ENCODE measurements at regions not wholly inside any gene's neighbourhood (a gene's known extent, or its start where the extent isn't known, plus 50 kb on each side); places are given as distances from the start of the nearest gene placed in this dataset.

- Histone ChIP-seq H2AFZ (no peak overlapping the region), H3K27me3 (ENCODE audit: insufficient read depth) (no peaks in the 10 kb centered on the region), H3K4me3 (no peak overlapping the region), H3K79me2 (replicated peaks; ENCODE audit: insufficient read depth) (no peaks in the 10 kb centered on the region), H3K4me1 (ENCODE audit: insufficient read depth) (no peaks in the 10 kb centered on the region), H3K4me2 (no peak overlapping the region), H3K9me2 (ENCODE audit: insufficient read depth) (no peaks in the 10 kb centered on the region), H4K20me1 (replicated peaks; ENCODE audit: insufficient read depth) (no peaks in the 10 kb centered on the region), H3F3A (replicated peaks; ENCODE audit: low read depth) (no peaks in the 10 kb centered on the region), H3K36me3 (ENCODE audit: insufficient read depth) (no peaks in the 10 kb centered on the region), H3K27ac (ENCODE audit: low read depth) (no peak overlapping the region)
- peaks cover 18% of the 10 kb centered on the region for H3K27me3 Mint-ChIP-seq (ENCODE audit: insufficient read depth, low read depth, poor library complexity)
- H3K27ac Mint-ChIP-seq, result no peak overlapping the region
- DNase-seq (ENCODE audit: low spot score) (no peak), ATAC-seq (no peak)
- H3K4me3 Mint-ChIP-seq, result no peak overlapping the region
- H3K9me3 Mint-ChIP-seq, result no peaks in the 10 kb centered on the region
- TF ChIP-seq, protein P1, sequence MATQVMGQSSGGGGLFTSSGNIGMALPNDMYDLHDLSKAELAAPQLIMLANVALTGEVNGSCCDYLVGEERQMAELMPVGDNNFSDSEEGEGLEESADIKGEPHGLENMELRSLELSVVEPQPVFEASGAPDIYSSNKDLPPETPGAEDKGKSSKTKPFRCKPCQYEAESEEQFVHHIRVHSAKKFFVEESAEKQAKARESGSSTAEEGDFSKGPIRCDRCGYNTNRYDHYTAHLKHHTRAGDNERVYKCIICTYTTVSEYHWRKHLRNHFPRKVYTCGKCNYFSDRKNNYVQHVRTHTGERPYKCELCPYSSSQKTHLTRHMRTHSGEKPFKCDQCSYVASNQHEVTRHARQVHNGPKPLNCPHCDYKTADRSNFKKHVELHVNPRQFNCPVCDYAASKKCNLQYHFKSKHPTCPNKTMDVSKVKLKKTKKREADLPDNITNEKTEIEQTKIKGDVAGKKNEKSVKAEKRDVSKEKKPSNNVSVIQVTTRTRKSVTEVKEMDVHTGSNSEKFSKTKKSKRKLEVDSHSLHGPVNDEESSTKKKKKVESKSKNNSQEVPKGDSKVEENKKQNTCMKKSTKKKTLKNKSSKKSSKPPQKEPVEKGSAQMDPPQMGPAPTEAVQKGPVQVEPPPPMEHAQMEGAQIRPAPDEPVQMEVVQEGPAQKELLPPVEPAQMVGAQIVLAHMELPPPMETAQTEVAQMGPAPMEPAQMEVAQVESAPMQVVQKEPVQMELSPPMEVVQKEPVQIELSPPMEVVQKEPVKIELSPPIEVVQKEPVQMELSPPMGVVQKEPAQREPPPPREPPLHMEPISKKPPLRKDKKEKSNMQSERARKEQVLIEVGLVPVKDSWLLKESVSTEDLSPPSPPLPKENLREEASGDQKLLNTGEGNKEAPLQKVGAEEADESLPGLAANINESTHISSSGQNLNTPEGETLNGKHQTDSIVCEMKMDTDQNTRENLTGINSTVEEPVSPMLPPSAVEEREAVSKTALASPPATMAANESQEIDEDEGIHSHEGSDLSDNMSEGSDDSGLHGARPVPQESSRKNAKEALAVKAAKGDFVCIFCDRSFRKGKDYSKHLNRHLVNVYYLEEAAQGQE (IDR thresholded peaks at IDR 0.05; ENCODE audit: unreplicated experiment), result no peak
- TF ChIP-seq, protein P2, sequence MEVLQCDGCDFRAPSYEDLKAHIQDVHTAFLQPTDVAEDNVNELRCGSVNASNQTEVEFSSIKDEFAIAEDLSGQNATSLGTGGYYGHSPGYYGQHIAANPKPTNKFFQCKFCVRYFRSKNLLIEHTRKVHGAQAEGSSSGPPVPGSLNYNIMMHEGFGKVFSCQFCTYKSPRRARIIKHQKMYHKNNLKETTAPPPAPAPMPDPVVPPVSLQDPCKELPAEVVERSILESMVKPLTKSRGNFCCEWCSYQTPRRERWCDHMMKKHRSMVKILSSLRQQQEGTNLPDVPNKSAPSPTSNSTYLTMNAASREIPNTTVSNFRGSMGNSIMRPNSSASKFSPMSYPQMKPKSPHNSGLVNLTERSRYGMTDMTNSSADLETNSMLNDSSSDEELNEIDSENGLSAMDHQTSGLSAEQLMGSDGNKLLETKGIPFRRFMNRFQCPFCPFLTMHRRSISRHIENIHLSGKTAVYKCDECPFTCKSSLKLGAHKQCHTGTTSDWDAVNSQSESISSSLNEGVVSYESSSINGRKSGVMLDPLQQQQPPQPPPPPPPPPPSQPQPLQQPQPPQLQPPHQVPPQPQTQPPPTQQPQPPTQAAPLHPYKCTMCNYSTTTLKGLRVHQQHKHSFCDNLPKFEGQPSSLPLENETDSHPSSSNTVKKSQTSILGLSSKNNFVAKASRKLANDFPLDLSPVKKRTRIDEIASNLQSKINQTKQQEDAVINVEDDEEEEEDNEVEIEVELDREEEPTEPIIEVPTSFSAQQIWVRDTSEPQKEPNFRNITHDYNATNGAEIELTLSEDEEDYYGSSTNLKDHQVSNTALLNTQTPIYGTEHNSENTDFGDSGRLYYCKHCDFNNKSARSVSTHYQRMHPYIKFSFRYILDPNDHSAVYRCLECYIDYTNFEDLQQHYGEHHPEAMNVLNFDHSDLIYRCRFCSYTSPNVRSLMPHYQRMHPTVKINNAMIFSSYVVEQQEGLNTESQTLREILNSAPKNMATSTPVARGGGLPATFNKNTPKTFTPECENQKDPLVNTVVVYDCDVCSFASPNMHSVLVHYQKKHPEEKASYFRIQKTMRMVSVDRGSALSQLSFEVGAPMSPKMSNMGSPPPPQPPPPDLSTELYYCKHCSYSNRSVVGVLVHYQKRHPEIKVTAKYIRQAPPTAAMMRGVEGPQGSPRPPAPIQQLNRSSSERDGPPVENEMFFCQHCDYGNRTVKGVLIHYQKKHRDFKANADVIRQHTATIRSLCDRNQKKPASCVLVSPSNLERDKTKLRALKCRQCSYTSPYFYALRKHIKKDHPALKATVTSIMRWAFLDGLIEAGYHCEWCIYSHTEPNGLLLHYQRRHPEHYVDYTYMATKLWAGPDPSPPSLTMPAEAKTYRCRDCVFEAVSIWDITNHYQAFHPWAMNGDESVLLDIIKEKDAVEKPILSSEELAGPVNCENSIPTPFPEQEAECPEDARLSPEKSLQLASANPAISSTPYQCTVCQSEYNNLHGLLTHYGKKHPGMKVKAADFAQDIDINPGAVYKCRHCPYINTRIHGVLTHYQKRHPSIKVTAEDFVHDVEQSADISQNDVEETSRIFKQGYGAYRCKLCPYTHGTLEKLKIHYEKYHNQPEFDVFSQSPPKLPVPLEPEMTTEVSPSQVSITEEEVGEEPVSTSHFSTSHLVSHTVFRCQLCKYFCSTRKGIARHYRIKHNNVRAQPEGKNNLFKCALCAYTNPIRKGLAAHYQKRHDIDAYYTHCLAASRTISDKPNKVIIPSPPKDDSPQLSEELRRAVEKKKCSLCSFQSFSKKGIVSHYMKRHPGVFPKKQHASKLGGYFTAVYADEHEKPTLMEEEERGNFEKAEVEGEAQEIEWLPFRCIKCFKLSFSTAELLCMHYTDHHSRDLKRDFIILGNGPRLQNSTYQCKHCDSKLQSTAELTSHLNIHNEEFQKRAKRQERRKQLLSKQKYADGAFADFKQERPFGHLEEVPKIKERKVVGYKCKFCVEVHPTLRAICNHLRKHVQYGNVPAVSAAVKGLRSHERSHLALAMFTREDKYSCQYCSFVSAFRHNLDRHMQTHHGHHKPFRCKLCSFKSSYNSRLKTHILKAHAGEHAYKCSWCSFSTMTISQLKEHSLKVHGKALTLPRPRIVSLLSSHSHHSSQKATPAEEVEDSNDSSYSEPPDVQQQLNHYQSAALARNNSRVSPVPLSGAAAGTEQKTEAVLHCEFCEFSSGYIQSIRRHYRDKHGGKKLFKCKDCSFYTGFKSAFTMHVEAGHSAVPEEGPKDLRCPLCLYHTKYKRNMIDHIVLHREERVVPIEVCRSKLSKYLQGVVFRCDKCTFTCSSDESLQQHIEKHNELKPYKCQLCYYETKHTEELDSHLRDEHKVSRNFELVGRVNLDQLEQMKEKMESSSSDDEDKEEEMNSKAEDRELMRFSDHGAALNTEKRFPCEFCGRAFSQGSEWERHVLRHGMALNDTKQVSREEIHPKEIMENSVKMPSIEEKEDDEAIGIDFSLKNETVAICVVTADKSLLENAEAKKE (CRISPR knock-in tag; IDR thresholded peaks at IDR 0.05), result no peak
- TF ChIP-seq ZNF114 (CRISPR knock-in tag; IDR thresholded peaks at IDR 0.05), result no peak
- TF ChIP-seq POLR2AphosphoS5 (IDR thresholded peaks at IDR 0.05; ENCODE audit: low read depth), result no peak
- no peak for TF ChIP-seq EZH2 (IDR thresholded peaks at IDR 0.05; ENCODE audit: low read depth, unreplicated experiment)
- TF ChIP-seq CREB1 (CRISPR knock-in tag; IDR thresholded peaks at IDR 0.05; ENCODE audit: low read depth), result no peak
- no peak for TF ChIP-seq EZH2phosphoT487 (IDR thresholded peaks at IDR 0.05; ENCODE audit: unreplicated experiment)
- no peak for TF ChIP-seq ETS1 (IDR thresholded peaks at IDR 0.05)
- TF ChIP-seq, protein P3, sequence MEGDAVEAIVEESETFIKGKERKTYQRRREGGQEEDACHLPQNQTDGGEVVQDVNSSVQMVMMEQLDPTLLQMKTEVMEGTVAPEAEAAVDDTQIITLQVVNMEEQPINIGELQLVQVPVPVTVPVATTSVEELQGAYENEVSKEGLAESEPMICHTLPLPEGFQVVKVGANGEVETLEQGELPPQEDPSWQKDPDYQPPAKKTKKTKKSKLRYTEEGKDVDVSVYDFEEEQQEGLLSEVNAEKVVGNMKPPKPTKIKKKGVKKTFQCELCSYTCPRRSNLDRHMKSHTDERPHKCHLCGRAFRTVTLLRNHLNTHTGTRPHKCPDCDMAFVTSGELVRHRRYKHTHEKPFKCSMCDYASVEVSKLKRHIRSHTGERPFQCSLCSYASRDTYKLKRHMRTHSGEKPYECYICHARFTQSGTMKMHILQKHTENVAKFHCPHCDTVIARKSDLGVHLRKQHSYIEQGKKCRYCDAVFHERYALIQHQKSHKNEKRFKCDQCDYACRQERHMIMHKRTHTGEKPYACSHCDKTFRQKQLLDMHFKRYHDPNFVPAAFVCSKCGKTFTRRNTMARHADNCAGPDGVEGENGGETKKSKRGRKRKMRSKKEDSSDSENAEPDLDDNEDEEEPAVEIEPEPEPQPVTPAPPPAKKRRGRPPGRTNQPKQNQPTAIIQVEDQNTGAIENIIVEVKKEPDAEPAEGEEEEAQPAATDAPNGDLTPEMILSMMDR (conservative IDR thresholded peaks at IDR 0.05; ENCODE audit: low read depth in 2 of 2), result no peak
- no peak for TF ChIP-seq STAT1 (IDR thresholded peaks at IDR 0.05; ENCODE audit: unreplicated experiment)
- TF ChIP-seq ZNF331 (CRISPR knock-in tag; IDR thresholded peaks at IDR 0.05; ENCODE audit: low read depth), result no peak
- no peak for TF ChIP-seq NANOG (IDR thresholded peaks at IDR 0.05; ENCODE audit: borderline replicate concordance)
- TF ChIP-seq JUNB (IDR thresholded peaks at IDR 0.05; ENCODE audit: unreplicated experiment), result no peak
- no peaks in the 10 kb centered on the region for H3K36me3 Mint-ChIP-seq (ENCODE audit: low read depth)
- H3K4me1 Mint-ChIP-seq, result no peaks in the 10 kb centered on the region
Measured at GRCh38 chr10:124322191-124322980, 96.3 kb downstream of the OAT start.
